ENCODE measurements at regions not wholly inside any gene's neighbourhood (a gene's known extent, or its start where the extent isn't known, plus 50 kb on each side); places are given as distances from the start of the nearest gene placed in this dataset.
"Not testable (repeated sequence)": the region's sequence is repeated elsewhere in the genome, so short reads cannot be mapped to it uniquely, and the experiment has no call there.

DNA sequence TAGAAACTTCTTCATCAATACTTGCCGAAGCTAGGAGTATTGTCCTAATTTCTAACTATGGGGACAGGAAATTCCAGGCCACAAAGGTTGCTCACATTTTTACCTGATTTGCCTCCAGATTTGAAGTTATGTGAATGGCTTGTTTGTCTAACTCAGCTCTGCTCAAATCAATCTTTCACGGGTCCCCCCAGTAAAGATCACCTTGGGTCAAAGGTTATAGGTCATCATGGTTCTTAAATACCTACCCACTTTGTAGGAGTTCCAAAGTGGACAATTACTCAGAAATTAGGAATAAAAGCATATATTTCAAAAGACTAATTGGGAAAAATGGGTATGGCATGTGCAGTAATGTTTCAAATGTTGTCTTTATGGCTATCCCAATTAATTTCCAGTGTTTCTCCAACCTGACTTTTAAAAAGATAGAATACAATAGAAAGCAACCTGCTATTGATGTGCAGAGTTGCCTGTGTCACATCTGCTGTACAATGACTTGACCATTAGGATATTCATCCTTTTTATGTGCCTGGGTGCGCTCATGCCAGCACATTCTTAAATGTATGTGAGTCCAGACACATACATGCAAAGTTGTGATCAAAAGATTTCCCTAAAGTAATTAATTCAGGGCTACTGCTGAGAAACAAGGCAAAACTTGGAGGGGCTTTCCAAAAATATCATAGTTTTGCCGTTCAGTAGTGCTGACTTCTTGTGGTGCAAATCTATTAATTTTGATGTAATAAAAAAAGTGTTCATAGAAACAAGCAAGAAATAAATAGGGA is 126.1 kb downstream of the MYCN start:
- no peak overlapping the region for H3K9ac ChIP-seq (ENCODE audit: low read depth in 1 of 2, low read length in 2 of 2)
- peaks cover 2 to 13% (median 4%) of the 10 kb centered on the region in 4 donors for H3K9me3 ChIP-seq (ENCODE audit: control insufficient read depth in 4 of 4, low read length in 3 of 4)
- WGBS: 65% methylated on average over 4 of the region's 4 CpGs
- no peak overlapping the region for H3K4me3 ChIP-seq (ENCODE audit: low read depth in 1 of 3, low read length in 3 of 3)
- no peak for TF ChIP-seq RXRA (IDR thresholded peaks at IDR 0.05)
- TF ChIP-seq, protein P1, sequence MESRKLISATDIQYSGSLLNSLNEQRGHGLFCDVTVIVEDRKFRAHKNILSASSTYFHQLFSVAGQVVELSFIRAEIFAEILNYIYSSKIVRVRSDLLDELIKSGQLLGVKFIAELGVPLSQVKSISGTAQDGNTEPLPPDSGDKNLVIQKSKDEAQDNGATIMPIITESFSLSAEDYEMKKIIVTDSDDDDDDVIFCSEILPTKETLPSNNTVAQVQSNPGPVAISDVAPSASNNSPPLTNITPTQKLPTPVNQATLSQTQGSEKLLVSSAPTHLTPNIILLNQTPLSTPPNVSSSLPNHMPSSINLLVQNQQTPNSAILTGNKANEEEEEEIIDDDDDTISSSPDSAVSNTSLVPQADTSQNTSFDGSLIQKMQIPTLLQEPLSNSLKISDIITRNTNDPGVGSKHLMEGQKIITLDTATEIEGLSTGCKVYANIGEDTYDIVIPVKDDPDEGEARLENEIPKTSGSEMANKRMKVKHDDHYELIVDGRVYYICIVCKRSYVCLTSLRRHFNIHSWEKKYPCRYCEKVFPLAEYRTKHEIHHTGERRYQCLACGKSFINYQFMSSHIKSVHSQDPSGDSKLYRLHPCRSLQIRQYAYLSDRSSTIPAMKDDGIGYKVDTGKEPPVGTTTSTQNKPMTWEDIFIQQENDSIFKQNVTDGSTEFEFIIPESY (IDR thresholded peaks at IDR 0.05): no peak
- TF ChIP-seq, protein P2, sequence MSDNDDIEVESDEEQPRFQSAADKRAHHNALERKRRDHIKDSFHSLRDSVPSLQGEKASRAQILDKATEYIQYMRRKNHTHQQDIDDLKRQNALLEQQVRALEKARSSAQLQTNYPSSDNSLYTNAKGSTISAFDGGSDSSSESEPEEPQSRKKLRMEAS (IDR thresholded peaks at IDR 0.05): no peak
- TF ChIP-seq FOXA1 (IDR thresholded peaks at IDR 0.05): no peak
- no peak for TF ChIP-seq JUND (IDR thresholded peaks at IDR 0.05)
- no peak for TF ChIP-seq EGR1 (IDR thresholded peaks at IDR 0.05; ENCODE audit: low read depth in 2 of 2)
- TF ChIP-seq, protein P3, sequence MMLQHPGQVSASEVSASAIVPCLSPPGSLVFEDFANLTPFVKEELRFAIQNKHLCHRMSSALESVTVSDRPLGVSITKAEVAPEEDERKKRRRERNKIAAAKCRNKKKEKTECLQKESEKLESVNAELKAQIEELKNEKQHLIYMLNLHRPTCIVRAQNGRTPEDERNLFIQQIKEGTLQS (IDR thresholded peaks at IDR 0.05): no peak
- no peak for TF ChIP-seq HNF4A (conservative IDR thresholded peaks at IDR 0.05)
- TF ChIP-seq RAD21 (IDR thresholded peaks at IDR 0.05): no peak
- TF ChIP-seq TAF1 (conservative IDR thresholded peaks at IDR 0.05): no peak
- TF ChIP-seq HNF4G (IDR thresholded peaks at IDR 0.05): no peak
- TF ChIP-seq, protein P4, sequence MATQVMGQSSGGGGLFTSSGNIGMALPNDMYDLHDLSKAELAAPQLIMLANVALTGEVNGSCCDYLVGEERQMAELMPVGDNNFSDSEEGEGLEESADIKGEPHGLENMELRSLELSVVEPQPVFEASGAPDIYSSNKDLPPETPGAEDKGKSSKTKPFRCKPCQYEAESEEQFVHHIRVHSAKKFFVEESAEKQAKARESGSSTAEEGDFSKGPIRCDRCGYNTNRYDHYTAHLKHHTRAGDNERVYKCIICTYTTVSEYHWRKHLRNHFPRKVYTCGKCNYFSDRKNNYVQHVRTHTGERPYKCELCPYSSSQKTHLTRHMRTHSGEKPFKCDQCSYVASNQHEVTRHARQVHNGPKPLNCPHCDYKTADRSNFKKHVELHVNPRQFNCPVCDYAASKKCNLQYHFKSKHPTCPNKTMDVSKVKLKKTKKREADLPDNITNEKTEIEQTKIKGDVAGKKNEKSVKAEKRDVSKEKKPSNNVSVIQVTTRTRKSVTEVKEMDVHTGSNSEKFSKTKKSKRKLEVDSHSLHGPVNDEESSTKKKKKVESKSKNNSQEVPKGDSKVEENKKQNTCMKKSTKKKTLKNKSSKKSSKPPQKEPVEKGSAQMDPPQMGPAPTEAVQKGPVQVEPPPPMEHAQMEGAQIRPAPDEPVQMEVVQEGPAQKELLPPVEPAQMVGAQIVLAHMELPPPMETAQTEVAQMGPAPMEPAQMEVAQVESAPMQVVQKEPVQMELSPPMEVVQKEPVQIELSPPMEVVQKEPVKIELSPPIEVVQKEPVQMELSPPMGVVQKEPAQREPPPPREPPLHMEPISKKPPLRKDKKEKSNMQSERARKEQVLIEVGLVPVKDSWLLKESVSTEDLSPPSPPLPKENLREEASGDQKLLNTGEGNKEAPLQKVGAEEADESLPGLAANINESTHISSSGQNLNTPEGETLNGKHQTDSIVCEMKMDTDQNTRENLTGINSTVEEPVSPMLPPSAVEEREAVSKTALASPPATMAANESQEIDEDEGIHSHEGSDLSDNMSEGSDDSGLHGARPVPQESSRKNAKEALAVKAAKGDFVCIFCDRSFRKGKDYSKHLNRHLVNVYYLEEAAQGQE (IDR thresholded peaks at IDR 0.05): no peak
- H3K27me3 ChIP-seq (ENCODE audit: control insufficient read depth in 4 of 4, insufficient read depth in 4 of 4, low read length in 3 of 4): no peaks in the 10 kb centered on the region
- H3K27ac ChIP-seq (ENCODE audit: low read depth in 1 of 2, low read length in 2 of 2): no peak overlapping the region
- DNase-seq (ENCODE audit: low spot score): no peak
- H3K4me1 ChIP-seq (ENCODE audit: control insufficient read depth in 4 of 4, insufficient read depth in 4 of 4, low read length in 3 of 4): no peaks in the 10 kb centered on the region
- H3K36me3 ChIP-seq (ENCODE audit: control insufficient read depth in 4 of 4, insufficient read depth in 3 of 4, low read depth in 1 of 4, low read length in 3 of 4): no peaks in the 10 kb centered on the region

DNA sequence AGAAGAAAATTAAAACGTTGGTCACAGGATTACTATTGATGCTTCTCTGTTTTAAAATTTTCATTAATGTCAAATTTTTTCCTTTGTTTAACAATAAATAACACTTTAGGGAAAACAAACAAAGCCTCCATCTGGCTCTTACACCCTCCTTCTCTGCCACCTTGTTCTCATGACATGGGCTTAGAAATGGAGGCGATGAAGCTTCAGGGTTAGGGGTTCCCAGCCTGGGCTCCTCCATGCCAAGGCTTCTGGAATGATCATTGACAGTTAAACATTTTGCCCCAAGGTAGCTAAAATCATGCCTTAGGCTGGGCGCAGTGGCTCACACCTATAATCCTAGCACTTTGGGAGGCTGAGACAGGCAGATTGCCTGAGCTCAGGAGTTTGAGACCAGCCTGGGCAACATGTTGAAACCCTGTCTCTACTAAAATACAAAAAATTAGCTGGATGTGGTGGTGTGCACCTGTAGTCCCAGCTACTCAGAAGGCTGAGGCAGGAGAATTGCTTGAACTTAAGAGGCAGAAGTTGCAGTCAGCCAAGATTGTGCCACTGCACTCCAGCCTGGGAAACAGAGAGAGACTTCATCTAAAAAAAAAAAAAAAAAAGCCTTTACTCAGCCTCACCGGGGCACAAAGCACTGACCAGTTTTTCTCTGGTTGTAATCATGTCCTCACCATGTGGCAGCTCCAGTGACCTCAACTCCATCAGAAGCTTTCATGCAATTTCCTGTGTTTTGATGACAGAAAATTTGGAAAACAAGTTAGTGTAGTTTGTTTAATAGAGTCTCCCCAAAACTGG is 125.1 kb downstream of the MYCN start:
- 77% methylated on average over 4 of the region's 4 CpGs for WGBS

More for the DNA sequence above, 125.1 kb downstream of the MYCN start:
- not testable (repeated sequence) for H3K27me3 ChIP-seq (ENCODE audit: control insufficient read depth in 4 of 4, insufficient read depth in 4 of 4, low read length in 3 of 4); H3K9ac ChIP-seq (ENCODE audit: low read depth in 1 of 2, low read length in 2 of 2); DNase-seq (ENCODE audit: low spot score); H3K36me3 ChIP-seq (ENCODE audit: control insufficient read depth in 4 of 4, insufficient read depth in 3 of 4, low read depth in 1 of 4, low read length in 3 of 4); H3K27ac ChIP-seq (ENCODE audit: low read depth in 1 of 2, low read length in 2 of 2); H3K4me1 ChIP-seq (ENCODE audit: control insufficient read depth in 4 of 4, insufficient read depth in 4 of 4, low read length in 3 of 4); H3K4me3 ChIP-seq (ENCODE audit: low read depth in 1 of 3, low read length in 3 of 3)
- H3K9me3 ChIP-seq (ENCODE audit: control insufficient read depth in 4 of 4, low read length in 3 of 4): peaks cover 2 to 13% (median 4%) of the 10 kb centered on the region in 4 donors
